Vagina (tissue), 2 donors: ENCODE measurements at regions not wholly inside any gene's neighbourhood (a gene's known extent, or its start where the extent isn't known, plus 50 kb on each side); places are given as distances from the start of the nearest gene placed in this dataset.

Source experiments
- CTCF ChIP-seq, 3 experiments: fragments of 450-650 bp in 2 of 3; fragments of 200-600 bp in 1 of 3; sonication (generic) in 1 of 3; IDR thresholded peaks; one replicate each; pipeline ENCODE4 v1.5.1; 2017 to 2019; ENCODE audit warnings: antibody characterized with exemption in 3 of 3, mild to moderate bottlenecking in 2 of 3, moderate library complexity in 2 of 3
- POLR2A ChIP-seq, 2 donors: fragments of 450-650 bp; IDR thresholded peaks; one replicate each; pipeline ENCODE4 v1.6.1; 2017; ENCODE audit warnings: antibody characterized with exemption in 2 of 2, mild to moderate bottlenecking in 2 of 2, moderate library complexity in 2 of 2
- POLR2AphosphoS5 ChIP-seq, 2 donors: sonication (generic); formaldehyde crosslinking; IDR thresholded peaks; one replicate each; pipeline ENCODE4 v1.9.0; 2017; ENCODE audit warnings: antibody characterized with exemption in 2 of 2, mild to moderate bottlenecking in 2 of 2, low read depth in 1 of 2; ENCODE audit not compliant: insufficient read depth in 1 of 2

- TF ChIP-seq CTCF (IDR thresholded peaks at IDR 0.05) (no peak), POLR2A (IDR thresholded peaks at IDR 0.05) (no peak), POLR2AphosphoS5 (IDR thresholded peaks at IDR 0.05; ENCODE audit: insufficient read depth in 1 of 2, low read depth in 1 of 2) (no peak)
Measured at GRCh38 chr3:481111-481510, 284.5 kb downstream of the CHL1 start.
